Mesendoderm (in vitro differentiated cells): ENCODE measurements at regions not wholly inside any gene's neighbourhood (a gene's known extent, or its start where the extent isn't known, plus 50 kb on each side); places are given as distances from the start of the nearest gene placed in this dataset.
"Not testable (repeated sequence)": the region's sequence is repeated elsewhere in the genome, so short reads cannot be mapped to it uniquely, and the experiment has no call there.

Experiments
- DNase-seq: peaks from one replicate; pipeline ENCODE4 v3.0.0; 2013
- H2AK5ac ChIP-seq: 2 replicates; pipeline ENCODE4 v1.6.1; 2013; ENCODE audit warnings: low read length, inconsistent platforms
- H2BK120ac ChIP-seq: 2 replicates; pipeline ENCODE4 v1.6.1; 2013; ENCODE audit warnings: low read depth, mild to moderate bottlenecking, low read length, moderate library complexity, mixed read lengths
- H2BK15ac ChIP-seq: replicated peaks from 2 replicates; pipeline ENCODE4 v1.6.1; 2013; ENCODE audit warnings: low read depth, mild to moderate bottlenecking, moderate library complexity
- H2BK5ac ChIP-seq: 2 replicates; pipeline ENCODE4 v1.6.1; 2013; ENCODE audit warnings: low read length, inconsistent platforms
- H3K18ac ChIP-seq: 2 replicates; pipeline ENCODE4 v1.6.1; 2013; ENCODE audit warnings: mild to moderate bottlenecking, low read length, mixed read lengths
- H3K23ac ChIP-seq: one replicate; pipeline ENCODE4 v1.6.1; 2013; ENCODE audit warnings: low read length
- H3K27ac ChIP-seq: 2 replicates; pipeline ENCODE4 v1.5.1; 2013; ENCODE audit warnings: low read depth, mild to moderate bottlenecking, inconsistent platforms, low read length, moderate library complexity
- H3K27me3 ChIP-seq: 2 replicates; pipeline ENCODE4 v1.6.1; 2013; ENCODE audit warnings: low read length, control low read depth, mild to moderate bottlenecking, inconsistent platforms; ENCODE audit not compliant: insufficient read depth, poor library complexity
- H3K36me3 ChIP-seq: 2 replicates; pipeline ENCODE4 v1.6.1; 2013; ENCODE audit warnings: low read length, inconsistent platforms; ENCODE audit not compliant: control insufficient read depth, insufficient read depth
- H3K4ac ChIP-seq: one replicate; pipeline ENCODE4 v1.6.1; 2013; ENCODE audit warnings: low read depth, mild to moderate bottlenecking, low read length, moderate library complexity
- H3K4me1 ChIP-seq: 2 replicates; pipeline ENCODE4 v1.6.1; 2013; ENCODE audit warnings: low read depth, low read length, inconsistent platforms; ENCODE audit not compliant: control insufficient read depth
- H3K4me2 ChIP-seq: 2 replicates; pipeline ENCODE4 v1.6.1; 2013; ENCODE audit warnings: low read length
- H3K4me3 ChIP-seq: 2 replicates; pipeline ENCODE4 v1.5.1; 2013; ENCODE audit warnings: mild to moderate bottlenecking, low read length
- H3K56ac ChIP-seq: one replicate; pipeline ENCODE4 v1.6.1; 2013; ENCODE audit warnings: low read length
- H3K79me1 ChIP-seq: 2 replicates; pipeline ENCODE4 v1.6.1; 2013; ENCODE audit warnings: low read length, inconsistent platforms
- H3K79me2 ChIP-seq: 2 replicates; pipeline ENCODE4 v1.6.1; 2013; ENCODE audit warnings: mild to moderate bottlenecking, low read length; ENCODE audit not compliant: control insufficient read depth, insufficient read depth
- H3K9ac ChIP-seq: 2 replicates; pipeline ENCODE4 v1.6.1; 2013; ENCODE audit warnings: low read length, inconsistent platforms
- H4K5ac ChIP-seq: one replicate; pipeline ENCODE4 v1.6.1; 2013; ENCODE audit warnings: low read length
- H4K8ac ChIP-seq: one replicate; pipeline ENCODE4 v1.6.1; 2013; ENCODE audit warnings: low read depth, mild to moderate bottlenecking, control low read depth, low read length, moderate library complexity
- WGBS: extraction: QIAGEN DNeasy Blood & Tissue Kit; methylation state at CpG from one replicate; pipeline ENCODE4 v1.1.7; 2013; ENCODE audit warnings: low lambda C conversion rate, missing lambda C conversion rate; ENCODE audit not compliant: insufficient coverage; ENCODE audit errors: extremely low coverage; 5-methylcytosine and 5-hydroxymethylcytosine counted together

GRCh38 chrX:31014474-31014873, 57.4 kb downstream of the FTHL17 start:
- DNase-seq: peak; percentile 3
- WGBS: no CpG with 5 or more reads among the region's 11 CpGs

GRCh38 chrX:31012509-31013025, 59.3 kb downstream of the FTHL17 start:
- H4K5ac ChIP-seq: no peak overlapping the region
- no peak overlapping the region for H2BK120ac ChIP-seq
- H3K79me1 ChIP-seq: no peaks in the 10 kb centered on the region
- WGBS: no CpG with 5 or more reads among the region's 6 CpGs
- no peaks in the 10 kb centered on the region for H3K27me3 ChIP-seq
- no peak overlapping the region for H3K18ac ChIP-seq
- no peak overlapping the region for H3K4me2 ChIP-seq
- no peak overlapping the region for H3K23ac ChIP-seq
- H3K36me3 ChIP-seq: no peaks in the 10 kb centered on the region
- H3K4me3 ChIP-seq: no peak overlapping the region
- H2BK15ac ChIP-seq: no peak overlapping the region
- no peak overlapping the region for H3K27ac ChIP-seq
- H3K4me1 ChIP-seq: no peaks in the 10 kb centered on the region
- no peak overlapping the region for H2BK5ac ChIP-seq
- DNase-seq: peak; percentile 66
- H4K8ac ChIP-seq: no peak overlapping the region
- no peak overlapping the region for H3K4ac ChIP-seq
- no peaks in the 10 kb centered on the region for H3K79me2 ChIP-seq
- no peak overlapping the region for H3K9ac ChIP-seq
- H2AK5ac ChIP-seq: no peak overlapping the region
- H3K56ac ChIP-seq: no peak overlapping the region

More at GRCh38 chrX:31014474-31014873, 57.4 kb downstream of the FTHL17 start:
- H3K56ac ChIP-seq, H3K18ac ChIP-seq, H3K9ac ChIP-seq, H2AK5ac ChIP-seq, H2BK15ac ChIP-seq, H3K79me1 ChIP-seq, H3K4me2 ChIP-seq, H4K8ac ChIP-seq, H3K4me3 ChIP-seq, H2BK120ac ChIP-seq, H3K4ac ChIP-seq, H3K36me3 ChIP-seq, H3K4me1 ChIP-seq, H3K79me2 ChIP-seq, H3K23ac ChIP-seq, H3K27me3 ChIP-seq, H4K5ac ChIP-seq, H2BK5ac ChIP-seq, H3K27ac ChIP-seq: not testable (repeated sequence)

- no peak overlapping the region for H2BK5ac ChIP-seq
- no peaks in the 10 kb centered on the region for H3K27me3 ChIP-seq
- no CpG with 5 or more reads among the region's 4 CpGs for WGBS
- H3K27ac ChIP-seq: no peak overlapping the region
- H3K23ac ChIP-seq: no peak overlapping the region
- no peak overlapping the region for H2BK15ac ChIP-seq
- H3K36me3 ChIP-seq: no peaks in the 10 kb centered on the region
- no peaks in the 10 kb centered on the region for H3K4me1 ChIP-seq
- no peak for DNase-seq
- no peak overlapping the region for H3K4ac ChIP-seq
- no peak overlapping the region for H2BK120ac ChIP-seq
- H3K79me1 ChIP-seq: no peaks in the 10 kb centered on the region
- H3K18ac ChIP-seq: no peak overlapping the region
- no peak overlapping the region for H3K56ac ChIP-seq
- no peak overlapping the region for H4K5ac ChIP-seq
- no peak overlapping the region for H3K4me2 ChIP-seq
- H3K79me2 ChIP-seq: no peaks in the 10 kb centered on the region
- no peak overlapping the region for H2AK5ac ChIP-seq
- no peak overlapping the region for H3K9ac ChIP-seq
- no peak overlapping the region for H3K4me3 ChIP-seq
- H4K8ac ChIP-seq: no peak overlapping the region
Measured at GRCh38 chrX:31007321-31007720, 64.5 kb downstream of the FTHL17 start.

- H3K4me3 ChIP-seq: no peak overlapping the region
- no peak overlapping the region for H3K4ac ChIP-seq
- WGBS: no CpG with 5 or more reads among the region's 2 CpGs
- no peaks in the 10 kb centered on the region for H3K27me3 ChIP-seq
- no peaks in the 10 kb centered on the region for H3K4me1 ChIP-seq
- no peak overlapping the region for H2BK120ac ChIP-seq
- no peak overlapping the region for H3K23ac ChIP-seq
- no peak overlapping the region for H3K27ac ChIP-seq
- no peak overlapping the region for H4K5ac ChIP-seq
- H3K56ac ChIP-seq: no peak overlapping the region
- H2AK5ac ChIP-seq: no peak overlapping the region
- no peak overlapping the region for H4K8ac ChIP-seq
- H3K9ac ChIP-seq: no peak overlapping the region
- no peak overlapping the region for H3K4me2 ChIP-seq
- no peak overlapping the region for H2BK5ac ChIP-seq
- H3K18ac ChIP-seq: no peak overlapping the region
- no peak overlapping the region for H2BK15ac ChIP-seq
- no peaks in the 10 kb centered on the region for H3K36me3 ChIP-seq
- H3K79me2 ChIP-seq: no peaks in the 10 kb centered on the region
- H3K79me1 ChIP-seq: no peaks in the 10 kb centered on the region
- no peak for DNase-seq
Measured at GRCh38 chrX:31006027-31006426, 65.8 kb downstream of the FTHL17 start.

GRCh38 chrX:30997411-30997810, 74.4 kb downstream of the FTHL17 start:
- Histone ChIP-seq H2BK15ac (no peak overlapping the region), H3K18ac (no peak overlapping the region), H3K56ac (no peak overlapping the region)

GRCh38 chrX:30995705-30996104, 76.1 kb downstream of the FTHL17 start:
- H3K36me3 ChIP-seq: no peaks in the 10 kb centered on the region
- H2BK120ac ChIP-seq: no peak overlapping the region
- no CpG with 5 or more reads among the region's 3 CpGs for WGBS
- no peak overlapping the region for H3K4ac ChIP-seq
- no peaks in the 10 kb centered on the region for H3K27me3 ChIP-seq
- no peak overlapping the region for H3K23ac ChIP-seq
- no peak overlapping the region for H4K5ac ChIP-seq
- DNase-seq: no peak
- no peak overlapping the region for H3K4me3 ChIP-seq
- no peak overlapping the region for H3K4me2 ChIP-seq
- no peaks in the 10 kb centered on the region for H3K79me1 ChIP-seq
- no peak overlapping the region for H3K18ac ChIP-seq
- no peak overlapping the region for H2AK5ac ChIP-seq
- no peaks in the 10 kb centered on the region for H3K79me2 ChIP-seq
- H4K8ac ChIP-seq: no peak overlapping the region
- no peak overlapping the region for H3K56ac ChIP-seq
- no peak overlapping the region for H2BK5ac ChIP-seq
- H2BK15ac ChIP-seq: no peak overlapping the region
- no peaks in the 10 kb centered on the region for H3K4me1 ChIP-seq
- H3K9ac ChIP-seq: no peak overlapping the region
- no peak overlapping the region for H3K27ac ChIP-seq

More at GRCh38 chrX:30997411-30997810, 74.4 kb downstream of the FTHL17 start:
- Histone ChIP-seq H3K27me3 (no peaks in the 10 kb centered on the region), H3K36me3 (no peaks in the 10 kb centered on the region), H3K4me1 (no peaks in the 10 kb centered on the region), H3K4ac (no peak overlapping the region), H3K9ac (no peak overlapping the region), H2BK5ac (no peak overlapping the region), H3K23ac (no peak overlapping the region), H3K4me3 (no peak overlapping the region), H3K79me1 (no peaks in the 10 kb centered on the region), H2AK5ac (no peak overlapping the region), H2BK120ac (no peak overlapping the region), H3K4me2 (no peak overlapping the region), H3K27ac (no peak overlapping the region), H4K5ac (no peak overlapping the region), H3K79me2 (no peaks in the 10 kb centered on the region), H4K8ac (no peak overlapping the region)
- WGBS: no CpG with 5 or more reads among the region's 6 CpGs
- DNase-seq: no peak
